ENCODE measurements at regions not wholly inside any gene's neighbourhood (a gene's known extent, or its start where the extent isn't known, plus 50 kb on each side); places are given as distances from the start of the nearest gene placed in this dataset.
"Not testable (repeated sequence)": the region's sequence is repeated elsewhere in the genome, so short reads cannot be mapped to it uniquely, and the experiment has no call there.

GRCh38 chr7:112922546-112922945, 132.4 kb upstream of the TMEM168 start:
- not testable (repeated sequence) for TF ChIP-seq CTCF, POLR2A (IDR thresholded peaks at IDR 0.05)
